ENCODE measurements at regions not wholly inside any gene's neighbourhood (a gene's known extent, or its start where the extent isn't known, plus 50 kb on each side); places are given as distances from the start of the nearest gene placed in this dataset.

- Mint-ChIP-seq H3K4me3 (ENCODE audit: low read depth) (no peak overlapping the region), H3K36me3 (ENCODE audit: insufficient read depth) (no peaks in the 10 kb centered on the region), H3K27ac (no peak overlapping the region), H3K9me3 (ENCODE audit: low read depth) (no peaks in the 10 kb centered on the region), H3K4me1 (ENCODE audit: low read depth) (peaks cover 20% of the 10 kb centered on the region), H3K27me3 (no peaks in the 10 kb centered on the region)
- TF ChIP-seq, protein P1, sequence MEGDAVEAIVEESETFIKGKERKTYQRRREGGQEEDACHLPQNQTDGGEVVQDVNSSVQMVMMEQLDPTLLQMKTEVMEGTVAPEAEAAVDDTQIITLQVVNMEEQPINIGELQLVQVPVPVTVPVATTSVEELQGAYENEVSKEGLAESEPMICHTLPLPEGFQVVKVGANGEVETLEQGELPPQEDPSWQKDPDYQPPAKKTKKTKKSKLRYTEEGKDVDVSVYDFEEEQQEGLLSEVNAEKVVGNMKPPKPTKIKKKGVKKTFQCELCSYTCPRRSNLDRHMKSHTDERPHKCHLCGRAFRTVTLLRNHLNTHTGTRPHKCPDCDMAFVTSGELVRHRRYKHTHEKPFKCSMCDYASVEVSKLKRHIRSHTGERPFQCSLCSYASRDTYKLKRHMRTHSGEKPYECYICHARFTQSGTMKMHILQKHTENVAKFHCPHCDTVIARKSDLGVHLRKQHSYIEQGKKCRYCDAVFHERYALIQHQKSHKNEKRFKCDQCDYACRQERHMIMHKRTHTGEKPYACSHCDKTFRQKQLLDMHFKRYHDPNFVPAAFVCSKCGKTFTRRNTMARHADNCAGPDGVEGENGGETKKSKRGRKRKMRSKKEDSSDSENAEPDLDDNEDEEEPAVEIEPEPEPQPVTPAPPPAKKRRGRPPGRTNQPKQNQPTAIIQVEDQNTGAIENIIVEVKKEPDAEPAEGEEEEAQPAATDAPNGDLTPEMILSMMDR (IDR thresholded peaks at IDR 0.05; ENCODE audit: unreplicated experiment), result no peak
- DNase-seq (ENCODE audit: low spot score, unreplicated experiment), result no peak
These were observed 432.3 kb downstream of the PTPRU start for GRCh38 chr1:29668551-29669157.

GRCh38 chr1:29667951-29668350 lies 431.6 kb downstream of the PTPRU start:
- TF ChIP-seq, protein P1 (IDR thresholded peaks at IDR 0.05; ENCODE audit: unreplicated experiment), result no peak
- Mint-ChIP-seq H3K9me3 (ENCODE audit: low read depth) (no peaks in the 10 kb centered on the region), H3K27ac (no peak overlapping the region), H3K27me3 (no peaks in the 10 kb centered on the region), H3K4me3 (ENCODE audit: low read depth) (no peak overlapping the region), H3K36me3 (ENCODE audit: insufficient read depth) (no peaks in the 10 kb centered on the region), H3K4me1 (ENCODE audit: low read depth) (peaks cover 27% of the 10 kb centered on the region)
- no peak for DNase-seq (ENCODE audit: low spot score, unreplicated experiment)

DNA sequence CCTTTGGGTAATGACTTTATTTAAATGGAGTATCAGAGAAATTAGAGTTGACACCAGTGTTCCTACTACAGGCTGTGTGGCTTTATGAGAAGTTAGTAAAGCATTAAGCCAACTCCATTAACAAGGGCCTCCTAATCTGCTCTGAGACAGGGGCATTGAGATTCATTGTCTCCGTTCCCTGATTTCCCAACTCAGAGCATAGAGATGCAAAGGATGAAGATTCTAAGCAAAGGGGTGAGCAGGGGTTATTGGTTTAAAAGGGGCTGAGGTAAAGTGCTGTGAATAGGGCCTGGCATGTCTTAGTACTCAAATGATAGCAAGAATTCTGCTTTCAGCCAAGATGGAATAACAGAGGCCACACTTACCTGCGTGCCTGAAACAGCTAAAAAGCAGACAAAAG lies 428.4 kb downstream of the PTPRU start:
- H3K9me3 Mint-ChIP-seq (ENCODE audit: low read depth), result peaks cover 20% of the 10 kb centered on the region
- H3K27ac Mint-ChIP-seq, result no peak overlapping the region
- DNase-seq (ENCODE audit: low spot score, unreplicated experiment), result no peak
- no peak overlapping the region for H3K4me3 Mint-ChIP-seq (ENCODE audit: low read depth)
- TF ChIP-seq, protein P1 (IDR thresholded peaks at IDR 0.05; ENCODE audit: unreplicated experiment), result no peak
- H3K4me1 Mint-ChIP-seq (ENCODE audit: low read depth), result peaks cover 24% of the 10 kb centered on the region
- H3K27me3 Mint-ChIP-seq, result no peaks in the 10 kb centered on the region
- peaks cover 5% of the 10 kb centered on the region for H3K36me3 Mint-ChIP-seq (ENCODE audit: insufficient read depth)

- H3K4me1 Mint-ChIP-seq (ENCODE audit: low read depth), result peaks cover 23% of the 10 kb centered on the region
- TF ChIP-seq, protein P1 (IDR thresholded peaks at IDR 0.05; ENCODE audit: unreplicated experiment), result no peak
- no peaks in the 10 kb centered on the region for H3K27me3 Mint-ChIP-seq
- H3K36me3 Mint-ChIP-seq (ENCODE audit: insufficient read depth), result peaks cover 9% of the 10 kb centered on the region
- no peak overlapping the region for H3K4me3 Mint-ChIP-seq (ENCODE audit: low read depth)
- H3K27ac Mint-ChIP-seq, result no peak overlapping the region
- H3K9me3 Mint-ChIP-seq (ENCODE audit: low read depth), result peaks cover 23% of the 10 kb centered on the region
- DNase-seq (ENCODE audit: low spot score, unreplicated experiment), result no peak
These were observed 422.4 kb downstream of the PTPRU start for GRCh38 chr1:29658688-29659087.

DNA sequence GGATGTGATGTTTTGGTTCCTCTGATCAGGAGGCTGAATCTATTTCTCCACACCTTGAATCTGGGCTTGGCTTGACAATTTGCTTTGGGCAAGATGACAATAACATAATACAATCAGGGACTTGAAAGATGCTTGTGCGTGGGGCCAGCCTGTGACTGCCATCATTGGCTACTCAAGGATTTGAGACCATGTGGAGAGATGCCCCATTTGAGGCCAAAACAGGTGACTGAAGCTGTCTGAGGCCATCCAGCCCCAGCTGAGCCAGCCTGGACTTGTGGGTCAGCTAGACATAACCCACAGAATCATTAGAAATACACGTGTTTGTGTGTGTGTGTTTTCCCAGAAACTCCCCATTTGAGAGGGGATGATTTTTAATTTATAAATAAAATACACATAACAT lies 421.5 kb downstream of the PTPRU start:
- Mint-ChIP-seq H3K27me3 (no peaks in the 10 kb centered on the region), H3K27ac (no peak overlapping the region), H3K4me3 (ENCODE audit: low read depth) (no peak overlapping the region), H3K9me3 (ENCODE audit: low read depth) (peaks cover 23% of the 10 kb centered on the region), H3K36me3 (ENCODE audit: insufficient read depth) (peaks cover 9% of the 10 kb centered on the region), H3K4me1 (ENCODE audit: low read depth) (peaks cover 18% of the 10 kb centered on the region)
- peak; percentile 5 for DNase-seq (ENCODE audit: low spot score, unreplicated experiment)
- TF ChIP-seq, protein P1 (IDR thresholded peaks at IDR 0.05; ENCODE audit: unreplicated experiment), result no peak

Data from progenitor cell of endocrine pancreas (in vitro differentiated cells).